Astrocyte of the spinal cord (primary cell): ENCODE measurements at regions not wholly inside any gene's neighbourhood (a gene's known extent, or its start where the extent isn't known, plus 50 kb on each side); places are given as distances from the start of the nearest gene placed in this dataset.

Source experiments
- DNase-seq: peaks from one replicate; pipeline ENCODE4 v3.0.0; 2011; ENCODE audit warnings: low read depth, low spot score
- H3K4me3 ChIP-seq: 2 replicates; pipeline ENCODE4 v1.5.1; 2011; ENCODE audit warnings: low read depth, mild to moderate bottlenecking, low read length, moderate library complexity
- in situ Hi-C: cut with HindIII; loops from 2 replicates; pipeline ENCODE4 v1.10.0; 2017; ENCODE audit warnings: low sequenced_read_pairs
- TF ChIP-seq, protein P1 (sequence below): IDR thresholded peaks from 2 replicates; pipeline ENCODE4 v1.5.1; 2012; ENCODE audit warnings: low read depth, mild to moderate bottlenecking, low read length, inconsistent platforms

GRCh38 chr3:72342450-72342849 is 505.8 kb downstream of the SHQ1 start:
- TF ChIP-seq, protein P1, sequence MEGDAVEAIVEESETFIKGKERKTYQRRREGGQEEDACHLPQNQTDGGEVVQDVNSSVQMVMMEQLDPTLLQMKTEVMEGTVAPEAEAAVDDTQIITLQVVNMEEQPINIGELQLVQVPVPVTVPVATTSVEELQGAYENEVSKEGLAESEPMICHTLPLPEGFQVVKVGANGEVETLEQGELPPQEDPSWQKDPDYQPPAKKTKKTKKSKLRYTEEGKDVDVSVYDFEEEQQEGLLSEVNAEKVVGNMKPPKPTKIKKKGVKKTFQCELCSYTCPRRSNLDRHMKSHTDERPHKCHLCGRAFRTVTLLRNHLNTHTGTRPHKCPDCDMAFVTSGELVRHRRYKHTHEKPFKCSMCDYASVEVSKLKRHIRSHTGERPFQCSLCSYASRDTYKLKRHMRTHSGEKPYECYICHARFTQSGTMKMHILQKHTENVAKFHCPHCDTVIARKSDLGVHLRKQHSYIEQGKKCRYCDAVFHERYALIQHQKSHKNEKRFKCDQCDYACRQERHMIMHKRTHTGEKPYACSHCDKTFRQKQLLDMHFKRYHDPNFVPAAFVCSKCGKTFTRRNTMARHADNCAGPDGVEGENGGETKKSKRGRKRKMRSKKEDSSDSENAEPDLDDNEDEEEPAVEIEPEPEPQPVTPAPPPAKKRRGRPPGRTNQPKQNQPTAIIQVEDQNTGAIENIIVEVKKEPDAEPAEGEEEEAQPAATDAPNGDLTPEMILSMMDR: no peak
- in situ Hi-C loops: no loop called here

GRCh38 chr3:72341920-72342319 is 506.3 kb downstream of the SHQ1 start:
- H3K4me3 ChIP-seq: no peak overlapping the region
- TF ChIP-seq, protein P1: no peak
- DNase-seq: no peak
- in situ Hi-C loops: no loop called here

More at GRCh38 chr3:72342450-72342849, 505.8 kb downstream of the SHQ1 start:
- no peak overlapping the region for H3K4me3 ChIP-seq
- no peak for DNase-seq

- TF ChIP-seq, protein P1: no peak
- no peak for DNase-seq
- H3K4me3 ChIP-seq: no peak overlapping the region
- in situ Hi-C loops: no loop called here
Observed at GRCh38 chr3:72341380-72341770, 506.9 kb downstream of the SHQ1 start.

DNA sequence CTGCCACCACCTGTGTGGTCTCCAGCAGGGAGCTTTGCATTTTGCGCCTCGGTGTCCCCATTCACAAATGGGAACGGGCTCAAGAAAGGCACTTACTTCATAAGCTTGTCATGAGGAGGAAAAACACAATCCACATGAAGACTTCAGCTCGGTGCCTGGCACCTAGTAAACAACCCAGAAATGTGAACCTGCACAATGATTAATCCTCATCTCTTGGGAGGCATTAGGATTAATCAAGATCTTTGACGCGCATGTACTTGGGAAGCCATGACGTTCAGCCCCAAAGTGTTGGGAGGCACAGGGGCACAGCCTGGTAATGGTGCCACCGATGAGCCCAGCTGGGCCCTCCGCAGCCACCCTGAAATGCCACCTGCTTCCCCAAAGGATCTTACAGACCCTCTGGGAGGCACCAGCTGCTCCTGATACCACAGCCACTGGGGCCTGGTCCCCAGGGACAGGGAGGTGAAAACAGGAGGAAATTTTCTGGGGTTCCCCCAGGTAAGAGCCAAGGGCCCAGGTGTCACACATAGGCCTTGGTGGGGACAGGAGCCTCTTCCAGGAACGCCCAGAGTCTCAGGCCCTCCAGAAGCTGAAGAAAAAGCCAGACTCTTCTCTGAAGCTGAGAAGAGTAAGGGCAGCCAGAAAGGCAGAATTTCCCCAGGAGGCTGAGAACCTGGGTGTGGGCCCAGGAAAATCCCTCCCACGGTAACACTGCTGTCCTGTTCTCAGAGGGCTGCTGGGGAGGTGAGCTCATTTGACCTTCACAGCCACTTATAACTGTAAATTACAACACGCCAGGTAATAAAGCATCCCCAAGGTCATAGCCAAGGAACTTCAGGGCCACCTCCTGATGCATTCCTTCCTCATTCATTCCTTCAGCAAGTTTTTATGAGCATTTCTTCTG is 507.5 kb downstream of the SHQ1 start:
- DNase-seq: no peak
- TF ChIP-seq, protein P1: no peak
- H3K4me3 ChIP-seq: no peak overlapping the region
- in situ Hi-C loops: no loop called here

- TF ChIP-seq, protein P1: no peak
- no peak for DNase-seq
- no peak overlapping the region for H3K4me3 ChIP-seq
- in situ Hi-C loops: no loop called here
Observed at GRCh38 chr3:72340056-72340455, 508.2 kb downstream of the SHQ1 start.

GRCh38 chr3:72339670-72340030 is 508.6 kb downstream of the SHQ1 start:
- in situ Hi-C loops: no loop called here
- TF ChIP-seq, protein P1: no peak
- H3K4me3 ChIP-seq: no peak overlapping the region
- DNase-seq: no peak
